22Rv1 (cell line): ENCODE measurements at regions not wholly inside any gene's neighbourhood (a gene's known extent, or its start where the extent isn't known, plus 50 kb on each side); places are given as distances from the start of the nearest gene placed in this dataset.
A peak's percentile ranks its signal among the peaks of the same experiment; 100 is the strongest.

Experiments
- CTCF ChIP-seq: fragments of 450-650 bp; IDR thresholded peaks from 2 replicates; pipeline ENCODE4 v1.5.1; 2017; ENCODE audit warnings: mild to moderate bottlenecking
- ZFX ChIP-seq: fragments of 450-650 bp; IDR thresholded peaks from 2 replicates; pipeline ENCODE4 v1.6.1; 2017; ENCODE audit warnings: antibody characterized with exemption, borderline replicate concordance

GRCh38 chr11:26134481-26135355 is 197.2 kb upstream of the ANO3 start:
- TF ChIP-seq CTCF (peak; percentile 75), ZFX (no peak)
